GM21737 (cell line): ENCODE measurements at regions not wholly inside any gene's neighbourhood (a gene's known extent, or its start where the extent isn't known, plus 50 kb on each side); places are given as distances from the start of the nearest gene placed in this dataset.
"Not testable (repeated sequence)": the region's sequence is repeated elsewhere in the genome, so short reads cannot be mapped to it uniquely, and the experiment has no call there.

ENCODE experiments used
- ATAC-seq: cut with Tn5 transposase; IDR thresholded peaks from one replicate; pipeline ENCODE4 v1.9.1; 2021; ENCODE audit warnings: mild to moderate bottlenecking, moderate library complexity; ENCODE audit not compliant: unreplicated experiment

DNA sequence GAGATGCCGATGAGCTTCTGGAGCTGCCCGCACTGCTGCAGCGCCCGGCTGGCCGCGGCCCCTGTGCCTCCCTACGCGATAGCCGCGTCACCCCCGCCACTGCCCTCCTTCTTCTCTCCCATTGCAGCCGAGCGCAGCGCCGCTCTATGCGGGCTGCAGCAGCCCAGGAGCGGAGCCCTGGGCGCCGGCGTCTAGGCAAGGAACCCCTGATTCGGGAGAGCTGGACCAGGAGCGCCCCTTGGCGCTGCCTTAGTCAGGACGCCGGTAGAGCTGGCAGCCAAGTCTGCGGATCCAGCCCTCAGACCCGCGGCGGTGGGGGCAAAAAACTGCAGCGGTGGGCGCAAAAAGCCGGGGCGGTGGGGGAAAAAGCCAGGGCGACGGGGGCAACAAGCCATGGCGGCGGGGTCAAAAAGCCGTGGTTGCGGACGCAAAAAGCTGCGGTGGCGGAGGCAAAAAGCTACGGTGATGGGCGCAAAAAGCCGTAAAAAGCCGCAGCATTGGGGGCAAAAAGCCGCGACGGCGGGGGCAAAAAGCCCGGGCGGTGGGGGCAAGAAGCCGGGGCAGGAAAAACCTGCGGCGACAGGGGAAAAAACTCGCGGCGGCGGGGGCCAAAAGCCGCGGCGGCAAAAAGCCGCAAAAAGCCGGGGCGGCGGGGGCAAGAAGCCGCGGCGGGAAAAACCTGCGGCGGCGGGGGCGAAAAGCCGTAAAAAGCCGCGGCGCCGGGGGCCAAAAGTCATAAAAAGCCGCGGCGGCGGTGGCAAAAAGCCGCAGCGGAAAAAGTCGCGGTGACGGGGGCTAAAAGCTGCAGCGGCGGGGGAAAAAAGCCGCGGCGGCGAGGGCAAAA, 1668.6 kb downstream of the RPIA start:
- ATAC-seq, result not testable (repeated sequence)

DNA sequence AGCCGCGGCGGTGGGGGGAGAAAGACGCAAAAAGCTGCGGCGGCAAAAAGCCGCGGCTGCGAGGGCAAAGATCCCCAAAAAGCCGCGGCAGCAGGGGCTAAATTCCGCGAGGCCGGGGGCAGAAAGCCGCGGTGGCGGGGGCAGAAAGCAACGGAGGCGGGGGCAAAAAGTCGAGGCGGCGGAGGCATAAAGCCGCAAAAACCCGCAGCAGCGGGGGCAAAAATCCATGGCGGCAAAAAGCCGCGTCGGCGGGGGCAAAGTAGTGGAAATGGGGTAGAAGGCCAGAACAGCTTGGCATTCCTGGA, 1669.2 kb downstream of the RPIA start:
- ATAC-seq, result not testable (repeated sequence)
